ENCODE measurements at regions not wholly inside any gene's neighbourhood (a gene's known extent, or its start where the extent isn't known, plus 50 kb on each side); places are given as distances from the start of the nearest gene placed in this dataset.
"Not testable (repeated sequence)": the region's sequence is repeated elsewhere in the genome, so short reads cannot be mapped to it uniquely, and the experiment has no call there.

GRCh38 chr9:102714184-102714583 is 280.9 kb upstream of the CYLC2 start:
- ChIA-PET CTCF (no interaction called here), POLR2A (no interaction called here)
- no peak for DNase-seq
- no peak for ATAC-seq
- H3K4me3 Mint-ChIP-seq = no peak overlapping the region
- H3K9me3 Mint-ChIP-seq (ENCODE audit: insufficient read depth) = peaks cover 15% of the 10 kb centered on the region
- H3K4me1 Mint-ChIP-seq (ENCODE audit: low read depth) = no peaks in the 10 kb centered on the region
- H3K27ac Mint-ChIP-seq = no peak overlapping the region
- no peaks in the 10 kb centered on the region for H3K27me3 Mint-ChIP-seq (ENCODE audit: low read depth)
- H3K36me3 Mint-ChIP-seq (ENCODE audit: low read depth) = no peaks in the 10 kb centered on the region

DNA sequence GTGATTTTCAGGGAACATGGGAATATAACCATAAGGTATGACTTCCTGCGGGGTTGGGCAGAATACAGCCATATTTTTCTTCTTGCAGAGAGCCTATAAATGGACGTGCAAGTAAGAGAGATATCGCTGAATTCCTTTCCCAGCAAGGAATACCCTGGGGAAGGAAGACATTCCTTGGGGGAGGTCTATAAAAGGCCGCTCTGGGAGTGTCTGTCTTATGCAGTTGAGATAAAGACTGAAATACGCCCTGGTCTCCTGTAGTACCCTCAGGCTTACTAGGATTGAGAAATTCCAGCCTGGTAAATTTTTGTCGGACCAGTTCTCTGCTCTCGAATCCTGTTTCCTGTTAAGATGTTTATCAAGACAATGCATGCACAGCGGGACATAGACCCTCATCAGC is 282.2 kb upstream of the CYLC2 start:
- POLR2A ChIA-PET; ATAC-seq; CTCF ChIA-PET; H3K4me3 Mint-ChIP-seq; DNase-seq; H3K27ac Mint-ChIP-seq; H3K4me1 Mint-ChIP-seq (ENCODE audit: low read depth); H3K36me3 Mint-ChIP-seq (ENCODE audit: low read depth); H3K27me3 Mint-ChIP-seq (ENCODE audit: low read depth): not testable (repeated sequence)
- H3K9me3 Mint-ChIP-seq (ENCODE audit: insufficient read depth) = peaks cover 14% of the 10 kb centered on the region

DNA sequence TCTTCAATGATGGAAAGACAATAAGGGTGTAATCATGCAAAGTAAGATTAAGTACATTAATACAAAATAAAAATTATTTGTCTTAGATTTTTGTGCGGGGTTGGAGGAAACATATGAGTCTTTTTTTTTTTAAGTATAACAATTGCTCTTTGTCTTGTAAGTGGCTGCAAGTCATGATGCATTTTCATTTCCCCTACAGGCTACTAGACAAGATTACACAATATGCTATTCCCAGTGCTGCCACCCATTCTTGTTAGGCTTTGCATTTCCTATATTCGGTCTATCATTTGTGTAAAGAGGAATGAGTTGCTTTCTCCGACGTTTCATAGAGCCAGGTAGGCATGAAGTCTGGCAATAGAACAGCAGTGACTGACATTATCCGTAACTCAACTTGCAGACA is 294.2 kb upstream of the CYLC2 start:
- Mint-ChIP-seq H3K9me3 (ENCODE audit: insufficient read depth) (peaks cover 10% of the 10 kb centered on the region), H3K27ac (no peak overlapping the region), H3K27me3 (ENCODE audit: low read depth) (no peaks in the 10 kb centered on the region), H3K36me3 (ENCODE audit: low read depth) (no peaks in the 10 kb centered on the region), H3K4me1 (ENCODE audit: low read depth) (no peaks in the 10 kb centered on the region), H3K4me3 (no peak overlapping the region)
- ChIA-PET CTCF (no interaction called here), POLR2A (no interaction called here)
- no peak for ATAC-seq
- DNase-seq = no peak

- Mint-ChIP-seq H3K4me1 (ENCODE audit: low read depth) (no peaks in the 10 kb centered on the region), H3K27me3 (ENCODE audit: low read depth) (no peaks in the 10 kb centered on the region), H3K9me3 (ENCODE audit: insufficient read depth) (peaks cover 5% of the 10 kb centered on the region), H3K4me3 (no peak overlapping the region), H3K27ac (no peak overlapping the region), H3K36me3 (ENCODE audit: low read depth) (no peaks in the 10 kb centered on the region)
- ChIA-PET POLR2A (no interaction called here), CTCF (no interaction called here)
- DNase-seq (no peak), ATAC-seq (no peak)
These were observed 325.9 kb upstream of the CYLC2 start for GRCh38 chr9:102669220-102669619.

- H3K4me3 Mint-ChIP-seq = no peak overlapping the region
- ATAC-seq (no peak), DNase-seq (no peak)
- CTCF ChIA-PET = no interaction called here
- H3K27ac Mint-ChIP-seq = no peak overlapping the region
- H3K36me3 Mint-ChIP-seq (ENCODE audit: low read depth) = no peaks in the 10 kb centered on the region
- H3K9me3 Mint-ChIP-seq (ENCODE audit: insufficient read depth) = peaks cover 9% of the 10 kb centered on the region
- no peaks in the 10 kb centered on the region for H3K4me1 Mint-ChIP-seq (ENCODE audit: low read depth)
- POLR2A ChIA-PET = no interaction called here
- no peaks in the 10 kb centered on the region for H3K27me3 Mint-ChIP-seq (ENCODE audit: low read depth)
These were observed 342.7 kb upstream of the CYLC2 start for GRCh38 chr9:102652471-102652870.

DNA sequence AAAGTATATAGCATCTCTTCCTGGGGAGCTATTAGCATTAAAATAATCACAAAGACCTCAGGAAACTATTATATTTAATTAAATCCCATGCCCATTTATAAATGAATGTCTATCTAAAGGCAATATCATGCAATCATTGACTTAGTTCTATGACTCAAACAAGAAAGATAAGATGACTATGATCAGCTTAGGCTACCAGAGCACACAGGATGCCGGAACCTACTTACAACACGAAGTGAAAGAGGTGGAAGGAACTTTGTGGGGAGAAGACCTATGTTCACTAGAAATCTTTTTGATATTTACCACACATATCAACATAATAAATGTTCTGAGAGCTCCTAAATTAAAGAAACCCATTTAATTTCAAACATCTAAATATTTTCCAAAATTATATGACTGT is 344.2 kb upstream of the CYLC2 start:
- ChIA-PET POLR2A (no interaction called here), CTCF (no interaction called here)
- H3K27me3 Mint-ChIP-seq (ENCODE audit: low read depth) = no peaks in the 10 kb centered on the region

DNA sequence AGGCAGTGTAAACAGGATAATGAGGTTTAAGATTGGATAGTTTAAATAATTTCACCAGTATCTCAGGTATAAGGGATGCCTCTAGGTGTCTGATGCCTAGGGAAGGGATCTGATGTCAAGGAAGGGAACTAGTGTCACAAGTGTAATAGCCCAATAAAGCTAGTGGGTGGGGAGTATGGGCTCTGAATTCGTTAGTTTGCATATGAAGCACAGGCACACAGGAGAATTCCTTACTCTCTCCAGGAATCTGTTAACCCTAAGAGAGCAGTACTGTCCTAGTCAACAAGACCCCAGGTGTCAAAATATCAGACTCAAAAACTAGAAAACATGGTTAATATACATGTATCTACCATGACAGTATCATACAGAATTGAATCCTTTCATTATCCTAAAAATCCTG is 352.5 kb upstream of the CYLC2 start:
- Mint-ChIP-seq H3K27ac (no peak overlapping the region), H3K27me3 (ENCODE audit: low read depth) (no peaks in the 10 kb centered on the region), H3K9me3 (ENCODE audit: insufficient read depth) (no peaks in the 10 kb centered on the region), H3K36me3 (ENCODE audit: low read depth) (no peaks in the 10 kb centered on the region), H3K4me1 (ENCODE audit: low read depth) (no peaks in the 10 kb centered on the region), H3K4me3 (no peak overlapping the region)
- ATAC-seq (no peak), DNase-seq (no peak)
- ChIA-PET POLR2A (no interaction called here), CTCF (no interaction called here)

More for the DNA sequence above, 344.2 kb upstream of the CYLC2 start:
- H3K27ac Mint-ChIP-seq = no peak overlapping the region
- DNase-seq (no peak), ATAC-seq (no peak)
- H3K4me1 Mint-ChIP-seq (ENCODE audit: low read depth) = no peaks in the 10 kb centered on the region
- no peak overlapping the region for H3K4me3 Mint-ChIP-seq
- peaks cover 9% of the 10 kb centered on the region for H3K9me3 Mint-ChIP-seq (ENCODE audit: insufficient read depth)
- H3K36me3 Mint-ChIP-seq (ENCODE audit: low read depth) = no peaks in the 10 kb centered on the region

GRCh38 chr9:102631559-102631958 is 363.6 kb upstream of the CYLC2 start:
- H3K4me3 Mint-ChIP-seq = no peak overlapping the region
- CTCF ChIA-PET = no interaction called here

DNA sequence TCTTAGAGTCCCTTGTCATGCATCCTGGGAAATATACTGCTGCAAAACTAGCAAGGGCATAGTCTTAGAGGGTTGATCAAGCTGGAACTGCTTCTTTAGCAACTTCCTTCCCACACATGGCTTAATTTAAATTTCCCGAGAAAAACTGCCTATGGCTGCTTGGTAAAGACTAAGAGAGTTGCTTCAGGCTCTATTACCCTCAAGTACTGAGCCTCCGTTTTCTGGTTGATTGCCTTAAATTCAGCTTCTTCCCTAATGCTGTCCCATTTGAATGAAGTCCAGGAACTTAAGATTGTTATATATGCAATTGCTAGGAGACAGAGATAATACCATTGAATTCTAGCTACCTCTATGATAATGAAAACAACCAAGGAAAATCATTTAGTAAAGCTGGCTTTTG is 385.7 kb upstream of the CYLC2 start:
- DNase-seq (no peak), ATAC-seq (no peak)
- Mint-ChIP-seq H3K36me3 (ENCODE audit: low read depth) (no peaks in the 10 kb centered on the region), H3K27me3 (ENCODE audit: low read depth) (no peaks in the 10 kb centered on the region), H3K27ac (no peak overlapping the region), H3K4me1 (ENCODE audit: low read depth) (no peaks in the 10 kb centered on the region), H3K4me3 (no peak overlapping the region), H3K9me3 (ENCODE audit: insufficient read depth) (peaks cover 3% of the 10 kb centered on the region)
- POLR2A ChIA-PET = no interaction called here
- CTCF ChIA-PET = no interaction called here

More at GRCh38 chr9:102631559-102631958, 363.6 kb upstream of the CYLC2 start:
- no peaks in the 10 kb centered on the region for H3K27me3 Mint-ChIP-seq (ENCODE audit: low read depth)
- peaks cover 6% of the 10 kb centered on the region for H3K9me3 Mint-ChIP-seq (ENCODE audit: insufficient read depth)
- ATAC-seq = no peak
- no peak overlapping the region for H3K27ac Mint-ChIP-seq
- POLR2A ChIA-PET = no interaction called here
- DNase-seq = no peak
- no peaks in the 10 kb centered on the region for H3K4me1 Mint-ChIP-seq (ENCODE audit: low read depth)
- no peaks in the 10 kb centered on the region for H3K36me3 Mint-ChIP-seq (ENCODE audit: low read depth)

DNA sequence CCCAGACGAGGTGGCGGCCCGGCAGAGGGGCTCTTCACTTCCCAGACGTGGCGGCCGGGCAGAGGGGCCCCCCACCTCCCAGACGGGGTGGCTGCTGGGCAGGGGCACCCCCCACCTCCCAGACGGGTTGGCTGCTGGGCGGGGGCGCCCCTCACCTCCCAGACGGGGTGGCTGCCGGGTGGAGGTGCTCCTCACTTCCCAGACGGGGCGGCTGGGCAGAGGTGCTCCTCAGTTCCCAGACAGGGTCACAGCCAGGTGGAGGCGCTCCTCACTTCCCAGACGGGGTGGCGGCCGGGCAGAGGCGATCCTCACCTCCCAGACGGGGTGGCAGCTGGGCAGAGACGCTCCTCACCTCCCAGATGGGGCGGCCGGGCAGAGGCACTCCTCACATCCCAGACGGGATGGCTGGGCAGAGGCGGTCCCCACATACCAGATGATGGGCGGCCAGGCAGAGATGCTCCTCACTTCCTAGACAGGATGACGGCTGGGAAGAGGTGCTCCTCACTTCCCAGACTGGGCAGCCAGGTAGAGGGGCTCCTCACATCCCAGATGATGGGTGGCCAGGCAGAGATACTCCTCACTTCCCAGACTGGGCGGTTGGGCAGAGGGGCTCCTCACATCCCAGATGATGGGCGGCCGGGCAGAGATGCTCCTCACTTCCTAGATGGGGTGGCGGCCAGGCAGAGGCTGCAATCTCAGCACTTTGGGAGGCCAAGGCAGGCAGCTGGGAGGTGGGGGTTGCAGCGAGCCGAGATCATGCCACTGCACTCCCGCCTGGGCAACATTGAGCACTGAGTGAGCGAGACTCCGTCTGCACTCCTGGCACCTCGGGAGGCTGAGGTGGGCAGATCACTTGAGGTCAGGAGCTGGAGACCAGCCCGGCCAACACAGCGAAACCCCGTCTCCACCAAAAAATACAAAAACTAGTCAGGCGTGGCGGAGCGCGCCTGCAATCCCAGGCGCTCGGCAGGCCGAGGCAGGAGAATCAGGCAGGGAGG is 391.6 kb upstream of the CYLC2 start:
- H3K4me1 Mint-ChIP-seq (ENCODE audit: low read depth); ATAC-seq; POLR2A ChIA-PET; CTCF ChIA-PET; H3K4me3 Mint-ChIP-seq; H3K27me3 Mint-ChIP-seq (ENCODE audit: low read depth); DNase-seq; H3K36me3 Mint-ChIP-seq (ENCODE audit: low read depth); H3K27ac Mint-ChIP-seq; H3K9me3 Mint-ChIP-seq (ENCODE audit: insufficient read depth): not testable (repeated sequence)

- no peaks in the 10 kb centered on the region for H3K4me1 Mint-ChIP-seq (ENCODE audit: low read depth)
- CTCF ChIA-PET = no interaction called here
These were observed 400.9 kb upstream of the CYLC2 start for GRCh38 chr9:102594241-102594640.

GRCh38 chr9:102587281-102587680 is 407.9 kb upstream of the CYLC2 start:
- H3K27ac Mint-ChIP-seq = no peak overlapping the region
- no peaks in the 10 kb centered on the region for H3K4me1 Mint-ChIP-seq (ENCODE audit: low read depth)
- H3K9me3 Mint-ChIP-seq (ENCODE audit: insufficient read depth) = no peaks in the 10 kb centered on the region
- POLR2A ChIA-PET = no interaction called here
- no peaks in the 10 kb centered on the region for H3K27me3 Mint-ChIP-seq (ENCODE audit: low read depth)
- no peak overlapping the region for H3K4me3 Mint-ChIP-seq
- no peak for ATAC-seq
- CTCF ChIA-PET = no interaction called here
- no peaks in the 10 kb centered on the region for H3K36me3 Mint-ChIP-seq (ENCODE audit: low read depth)
- no peak for DNase-seq

More at GRCh38 chr9:102594241-102594640, 400.9 kb upstream of the CYLC2 start:
- DNase-seq = no peak
- Mint-ChIP-seq H3K4me3 (no peak overlapping the region), H3K27ac (no peak overlapping the region), H3K36me3 (ENCODE audit: low read depth) (no peaks in the 10 kb centered on the region), H3K27me3 (ENCODE audit: low read depth) (no peaks in the 10 kb centered on the region), H3K9me3 (ENCODE audit: insufficient read depth) (peaks cover 3% of the 10 kb centered on the region)
- POLR2A ChIA-PET = no interaction called here
- ATAC-seq = no peak

GRCh38 chr9:102569436-102569835 is 425.7 kb upstream of the CYLC2 start:
- Mint-ChIP-seq H3K4me3 (no peak overlapping the region), H3K36me3 (ENCODE audit: low read depth) (no peaks in the 10 kb centered on the region), H3K9me3 (ENCODE audit: insufficient read depth) (peaks cover 4% of the 10 kb centered on the region), H3K27me3 (ENCODE audit: low read depth) (no peaks in the 10 kb centered on the region), H3K4me1 (ENCODE audit: low read depth) (no peaks in the 10 kb centered on the region), H3K27ac (no peak overlapping the region)
- DNase-seq (no peak), ATAC-seq (no peak)
- CTCF ChIA-PET = no interaction called here
- POLR2A ChIA-PET = no interaction called here

All from activated CD8-positive, alpha-beta T cell treated with anti-CD3 and anti-CD28 coated beads, Interleukin-2, amount 10 ng/mL, durations not matched to agents 7 days and 5 days (primary cell).